Liver (tissue), 8 donors: ENCODE measurements at regions not wholly inside any gene's neighbourhood (a gene's known extent, or its start where the extent isn't known, plus 50 kb on each side); places are given as distances from the start of the nearest gene placed in this dataset.

Experiments used
- DNase-seq: peaks from one replicate; pipeline ENCODE4 v3.0.0-alpha.2; 2017; ENCODE audit warnings: low spot score
- H3K27ac ChIP-seq, 2 donors: one replicate each; pipeline ENCODE4 v1.7.0; 2013; ENCODE audit warnings: inconsistent platforms in 2 of 2, low read length in 2 of 2, control low read depth in 1 of 2, low read depth in 1 of 2, mild to moderate bottlenecking in 1 of 2
- H3K27me3 ChIP-seq, 4 donors: one replicate each; pipeline versions ENCODE4 v1.6.1 to v1.7.0; 2013; ENCODE audit warnings: low read length in 3 of 4, inconsistent platforms in 1 of 4, mild to moderate bottlenecking in 1 of 4, moderate library complexity in 1 of 4; ENCODE audit not compliant: control insufficient read depth in 4 of 4, insufficient read depth in 4 of 4
- H3K36me3 ChIP-seq, 4 donors: one replicate each; pipeline versions ENCODE4 v1.6.1 to v1.7.0; 2013; ENCODE audit warnings: low read length in 3 of 4, mild to moderate bottlenecking in 3 of 4, low read depth in 1 of 4, moderate library complexity in 1 of 4; ENCODE audit not compliant: control insufficient read depth in 4 of 4, insufficient read depth in 3 of 4
- H3K4me1 ChIP-seq, 4 donors: one replicate each; pipeline versions ENCODE4 v1.6.1 to v1.7.0; 2013; ENCODE audit warnings: low read length in 3 of 4, mild to moderate bottlenecking in 3 of 4, moderate library complexity in 1 of 4; ENCODE audit not compliant: control insufficient read depth in 4 of 4, insufficient read depth in 4 of 4
- H3K4me3 ChIP-seq, 3 donors: one replicate each; pipeline versions ENCODE4 v1.6.1 to v1.7.0; 2013; ENCODE audit warnings: low read length in 3 of 3, control low read depth in 1 of 3, low read depth in 1 of 3, mild to moderate bottlenecking in 1 of 3
- H3K9ac ChIP-seq, 2 donors: one replicate each; pipeline ENCODE4 v1.7.0; 2013; ENCODE audit warnings: low read length in 2 of 2, mild to moderate bottlenecking in 2 of 2, moderate library complexity in 2 of 2, control low read depth in 1 of 2, low read depth in 1 of 2
- H3K9me3 ChIP-seq, 4 donors: one replicate each; pipeline versions ENCODE4 v1.6.1 to v1.7.0; 2013; ENCODE audit warnings: low read length in 3 of 4; ENCODE audit not compliant: control insufficient read depth in 4 of 4
- EGR1 ChIP-seq, 2 donors: IDR thresholded peaks; 2 replicates each; pipeline ENCODE4 v1.6.1; 2016 to 2018; ENCODE audit warnings: antibody characterized with exemption in 2 of 2, low read depth in 2 of 2
- FOXA1 ChIP-seq: IDR thresholded peaks from 2 replicates; pipeline ENCODE4 v1.6.1; 2016; ENCODE audit warnings: antibody characterized with exemption
- FOXA2 ChIP-seq: IDR thresholded peaks from 2 replicates; pipeline ENCODE4 v1.6.1; 2016; ENCODE audit warnings: antibody characterized with exemption
- HNF4A ChIP-seq, 2 donors: conservative IDR thresholded peaks; 2 replicates each; pipeline ENCODE4 v1.6.1; 2016; ENCODE audit warnings: antibody characterized with exemption in 2 of 2, mild to moderate bottlenecking in 2 of 2
- JUND ChIP-seq, 2 donors: IDR thresholded peaks; 2 replicates each; pipeline ENCODE4 v1.6.1; 2016; ENCODE audit warnings: antibody characterized with exemption in 2 of 2
- RAD21 ChIP-seq, 2 donors: IDR thresholded peaks; 2 replicates each; pipeline ENCODE4 v1.6.1; 2016; ENCODE audit warnings: antibody characterized with exemption in 2 of 2, mild to moderate bottlenecking in 2 of 2
- SP1 ChIP-seq: IDR thresholded peaks from 2 replicates; pipeline ENCODE4 v1.6.1; 2018; ENCODE audit warnings: antibody characterized with exemption, mild to moderate bottlenecking
- TAF1 ChIP-seq: conservative IDR thresholded peaks from 2 replicates; pipeline ENCODE4 v1.6.1; 2016; ENCODE audit warnings: antibody characterized with exemption, mild to moderate bottlenecking
- YY1 ChIP-seq: IDR thresholded peaks from 2 replicates; pipeline ENCODE4 v1.6.1; 2016; ENCODE audit warnings: antibody characterized with exemption, mild to moderate bottlenecking
- WGBS: extraction: QIAGEN DNeasy Blood & Tissue Kit; methylation state at CpG from one replicate; pipeline ENCODE4 v1.1.7; 2013; 5-methylcytosine and 5-hydroxymethylcytosine counted together
- TF ChIP-seq, protein P1 (sequence below): IDR thresholded peaks from 2 replicates; pipeline ENCODE4 v1.6.1; 2016; ENCODE audit warnings: antibody characterized with exemption, mild to moderate bottlenecking
- TF ChIP-seq, protein P2 (sequence below): fragments of 150-350 bp; IDR thresholded peaks from 2 replicates; pipeline ENCODE4 v1.5.1; 2017; ENCODE audit warnings: improper control_type of control experiment, low read depth, low read length; ENCODE audit not compliant: missing input control
- TF ChIP-seq, protein P3 (sequence below): IDR thresholded peaks from 2 replicates; pipeline ENCODE4 v1.6.1; 2016; ENCODE audit warnings: antibody characterized with exemption
- TF ChIP-seq, protein P4 (sequence below): IDR thresholded peaks from 2 replicates; pipeline ENCODE4 v1.6.1; 2016; ENCODE audit warnings: antibody characterized with exemption
- TF ChIP-seq, protein P5 (sequence below): IDR thresholded peaks from 2 replicates; pipeline ENCODE4 v1.6.1; 2016; ENCODE audit warnings: antibody characterized with exemption
- donor health status: healthy.
- donor health status: healthy.
- donor health status: healthy.
- donor health status: healthy.
- donor health status: healthy.

DNA sequence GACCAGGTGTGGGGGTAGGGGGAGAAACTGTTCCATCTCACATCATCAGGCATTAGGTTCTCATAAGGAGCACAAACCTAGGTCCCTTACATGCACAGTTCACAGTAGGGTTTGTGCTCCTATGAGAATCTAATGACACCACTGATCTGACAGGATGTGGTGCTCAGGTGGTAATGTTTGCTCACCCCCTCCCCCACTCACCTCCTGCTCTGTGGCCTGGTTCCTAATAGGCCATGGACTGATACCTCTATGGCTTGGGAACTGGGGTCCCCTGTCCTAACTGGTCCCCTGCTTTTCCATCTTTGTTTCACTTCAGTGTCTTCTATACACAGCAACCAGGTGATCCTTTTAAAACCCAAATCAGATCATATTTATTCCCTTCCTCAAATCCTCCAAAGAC lies 267.8 kb downstream of the TNS1 start:
- no peak overlapping the region for H3K27ac ChIP-seq
- no peaks in the 10 kb centered on the region for H3K4me1 ChIP-seq
- DNase-seq, result no peak
- H3K9ac ChIP-seq, result no peak overlapping the region
- H3K27me3 ChIP-seq, result no peaks in the 10 kb centered on the region
- TF ChIP-seq, protein P1, sequence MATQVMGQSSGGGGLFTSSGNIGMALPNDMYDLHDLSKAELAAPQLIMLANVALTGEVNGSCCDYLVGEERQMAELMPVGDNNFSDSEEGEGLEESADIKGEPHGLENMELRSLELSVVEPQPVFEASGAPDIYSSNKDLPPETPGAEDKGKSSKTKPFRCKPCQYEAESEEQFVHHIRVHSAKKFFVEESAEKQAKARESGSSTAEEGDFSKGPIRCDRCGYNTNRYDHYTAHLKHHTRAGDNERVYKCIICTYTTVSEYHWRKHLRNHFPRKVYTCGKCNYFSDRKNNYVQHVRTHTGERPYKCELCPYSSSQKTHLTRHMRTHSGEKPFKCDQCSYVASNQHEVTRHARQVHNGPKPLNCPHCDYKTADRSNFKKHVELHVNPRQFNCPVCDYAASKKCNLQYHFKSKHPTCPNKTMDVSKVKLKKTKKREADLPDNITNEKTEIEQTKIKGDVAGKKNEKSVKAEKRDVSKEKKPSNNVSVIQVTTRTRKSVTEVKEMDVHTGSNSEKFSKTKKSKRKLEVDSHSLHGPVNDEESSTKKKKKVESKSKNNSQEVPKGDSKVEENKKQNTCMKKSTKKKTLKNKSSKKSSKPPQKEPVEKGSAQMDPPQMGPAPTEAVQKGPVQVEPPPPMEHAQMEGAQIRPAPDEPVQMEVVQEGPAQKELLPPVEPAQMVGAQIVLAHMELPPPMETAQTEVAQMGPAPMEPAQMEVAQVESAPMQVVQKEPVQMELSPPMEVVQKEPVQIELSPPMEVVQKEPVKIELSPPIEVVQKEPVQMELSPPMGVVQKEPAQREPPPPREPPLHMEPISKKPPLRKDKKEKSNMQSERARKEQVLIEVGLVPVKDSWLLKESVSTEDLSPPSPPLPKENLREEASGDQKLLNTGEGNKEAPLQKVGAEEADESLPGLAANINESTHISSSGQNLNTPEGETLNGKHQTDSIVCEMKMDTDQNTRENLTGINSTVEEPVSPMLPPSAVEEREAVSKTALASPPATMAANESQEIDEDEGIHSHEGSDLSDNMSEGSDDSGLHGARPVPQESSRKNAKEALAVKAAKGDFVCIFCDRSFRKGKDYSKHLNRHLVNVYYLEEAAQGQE, result no peak
- TF ChIP-seq, protein P2, sequence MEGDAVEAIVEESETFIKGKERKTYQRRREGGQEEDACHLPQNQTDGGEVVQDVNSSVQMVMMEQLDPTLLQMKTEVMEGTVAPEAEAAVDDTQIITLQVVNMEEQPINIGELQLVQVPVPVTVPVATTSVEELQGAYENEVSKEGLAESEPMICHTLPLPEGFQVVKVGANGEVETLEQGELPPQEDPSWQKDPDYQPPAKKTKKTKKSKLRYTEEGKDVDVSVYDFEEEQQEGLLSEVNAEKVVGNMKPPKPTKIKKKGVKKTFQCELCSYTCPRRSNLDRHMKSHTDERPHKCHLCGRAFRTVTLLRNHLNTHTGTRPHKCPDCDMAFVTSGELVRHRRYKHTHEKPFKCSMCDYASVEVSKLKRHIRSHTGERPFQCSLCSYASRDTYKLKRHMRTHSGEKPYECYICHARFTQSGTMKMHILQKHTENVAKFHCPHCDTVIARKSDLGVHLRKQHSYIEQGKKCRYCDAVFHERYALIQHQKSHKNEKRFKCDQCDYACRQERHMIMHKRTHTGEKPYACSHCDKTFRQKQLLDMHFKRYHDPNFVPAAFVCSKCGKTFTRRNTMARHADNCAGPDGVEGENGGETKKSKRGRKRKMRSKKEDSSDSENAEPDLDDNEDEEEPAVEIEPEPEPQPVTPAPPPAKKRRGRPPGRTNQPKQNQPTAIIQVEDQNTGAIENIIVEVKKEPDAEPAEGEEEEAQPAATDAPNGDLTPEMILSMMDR, result no peak
- TF ChIP-seq JUND (IDR thresholded peaks at IDR 0.05) (no peak), SP1 (no peak), TAF1 (no peak), FOXA2 (no peak), YY1 (no peak), EGR1 (IDR thresholded peaks at IDR 0.05; ENCODE audit: low read depth in 2 of 2) (no peak)
- TF ChIP-seq, protein P3, sequence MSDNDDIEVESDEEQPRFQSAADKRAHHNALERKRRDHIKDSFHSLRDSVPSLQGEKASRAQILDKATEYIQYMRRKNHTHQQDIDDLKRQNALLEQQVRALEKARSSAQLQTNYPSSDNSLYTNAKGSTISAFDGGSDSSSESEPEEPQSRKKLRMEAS, result no peak
- TF ChIP-seq, protein P4, sequence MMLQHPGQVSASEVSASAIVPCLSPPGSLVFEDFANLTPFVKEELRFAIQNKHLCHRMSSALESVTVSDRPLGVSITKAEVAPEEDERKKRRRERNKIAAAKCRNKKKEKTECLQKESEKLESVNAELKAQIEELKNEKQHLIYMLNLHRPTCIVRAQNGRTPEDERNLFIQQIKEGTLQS, result no peak
- TF ChIP-seq, protein P5, sequence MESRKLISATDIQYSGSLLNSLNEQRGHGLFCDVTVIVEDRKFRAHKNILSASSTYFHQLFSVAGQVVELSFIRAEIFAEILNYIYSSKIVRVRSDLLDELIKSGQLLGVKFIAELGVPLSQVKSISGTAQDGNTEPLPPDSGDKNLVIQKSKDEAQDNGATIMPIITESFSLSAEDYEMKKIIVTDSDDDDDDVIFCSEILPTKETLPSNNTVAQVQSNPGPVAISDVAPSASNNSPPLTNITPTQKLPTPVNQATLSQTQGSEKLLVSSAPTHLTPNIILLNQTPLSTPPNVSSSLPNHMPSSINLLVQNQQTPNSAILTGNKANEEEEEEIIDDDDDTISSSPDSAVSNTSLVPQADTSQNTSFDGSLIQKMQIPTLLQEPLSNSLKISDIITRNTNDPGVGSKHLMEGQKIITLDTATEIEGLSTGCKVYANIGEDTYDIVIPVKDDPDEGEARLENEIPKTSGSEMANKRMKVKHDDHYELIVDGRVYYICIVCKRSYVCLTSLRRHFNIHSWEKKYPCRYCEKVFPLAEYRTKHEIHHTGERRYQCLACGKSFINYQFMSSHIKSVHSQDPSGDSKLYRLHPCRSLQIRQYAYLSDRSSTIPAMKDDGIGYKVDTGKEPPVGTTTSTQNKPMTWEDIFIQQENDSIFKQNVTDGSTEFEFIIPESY, result no peak
- no peak overlapping the region for H3K4me3 ChIP-seq
- peaks cover 0 to 2% (median 0%) of the 10 kb centered on the region in 4 donors for H3K36me3 ChIP-seq
- no peaks in the 10 kb centered on the region for H3K9me3 ChIP-seq

DNA sequence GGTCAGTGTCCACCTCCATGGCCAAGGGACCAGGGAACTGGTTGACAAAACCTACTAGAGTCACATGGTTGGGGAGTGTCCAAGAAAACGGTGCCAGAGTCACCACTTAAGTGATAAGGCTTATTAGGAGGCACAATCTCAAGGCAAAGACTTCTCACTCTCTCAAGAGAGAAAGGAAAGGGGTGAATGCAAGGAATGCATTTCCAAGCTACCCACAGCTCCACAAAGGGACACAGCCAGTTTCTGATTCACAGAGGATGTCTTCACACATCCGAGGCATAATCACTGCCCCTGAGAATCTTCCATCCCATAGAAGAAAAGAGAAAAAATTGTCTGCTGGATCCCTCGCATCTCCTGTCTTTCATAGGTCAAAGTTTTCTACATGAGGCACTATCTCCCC lies 269.3 kb downstream of the TNS1 start:
- no peaks in the 10 kb centered on the region for H3K27me3 ChIP-seq
- H3K36me3 ChIP-seq, result peaks cover 0 to 2% (median 0%) of the 10 kb centered on the region in 4 donors
- H3K27ac ChIP-seq, result no peak overlapping the region
- DNase-seq, result no peak
- no peak overlapping the region for H3K4me3 ChIP-seq
- TF ChIP-seq FOXA2 (no peak), YY1 (no peak), FOXA1 (no peak), HNF4A (conservative IDR thresholded peaks at IDR 0.05) (no peak), JUND (IDR thresholded peaks at IDR 0.05) (no peak), RAD21 (IDR thresholded peaks at IDR 0.05) (no peak), SP1 (no peak)
- TF ChIP-seq, protein P5, result no peak
- TF ChIP-seq, protein P2, result no peak
- TF ChIP-seq, protein P3, result no peak
- TF ChIP-seq, protein P4, result no peak
- TF ChIP-seq, protein P1, result no peak
- 67% methylated on average over 3 of the region's 3 CpGs for WGBS
- H3K9me3 ChIP-seq, result no peaks in the 10 kb centered on the region
- no peaks in the 10 kb centered on the region for H3K4me1 ChIP-seq
- H3K9ac ChIP-seq, result no peak overlapping the region
